Gastrocnemius medialis (tissue), 4 donors: ENCODE measurements at regions not wholly inside any gene's neighbourhood (a gene's known extent, or its start where the extent isn't known, plus 50 kb on each side); places are given as distances from the start of the nearest gene placed in this dataset.

Source experiments
- CTCF ChIP-seq, 5 experiments: fragments of 450-650 bp in 3 of 5; fragments of 200-600 bp in 2 of 5; sonication (generic) in 2 of 5; IDR thresholded peaks in 4 of 5; conservative IDR thresholded peaks in 1 of 5; 1 replicate in 4 of 5; 2 replicates in 1 of 5; pipeline ENCODE4 v1.5.1; 2016 to 2019; ENCODE audit warnings: antibody characterized with exemption in 5 of 5, mild to moderate bottlenecking in 3 of 5, moderate library complexity in 3 of 5
- POLR2A ChIP-seq, 2 donors: fragments of 450-650 bp; IDR thresholded peaks; one replicate each; pipeline ENCODE4 v1.6.1; 2017; ENCODE audit warnings: antibody characterized with exemption in 2 of 2, mild to moderate bottlenecking in 2 of 2, moderate library complexity in 2 of 2

- TF ChIP-seq POLR2A (IDR thresholded peaks at IDR 0.05) (no peak), CTCF (IDR thresholded peaks at IDR 0.05 in 4 of 5, conservative IDR thresholded peaks at IDR 0.05 in 1 of 5) (no peak)
These were observed 576.0 kb upstream of the CDH4 start for GRCh38 chr20:60676011-60676410.
